GM12878 (cell line): ENCODE measurements at regions not wholly inside any gene's neighbourhood (a gene's known extent, or its start where the extent isn't known, plus 50 kb on each side); places are given as distances from the start of the nearest gene placed in this dataset.

Experiments
- ATAC-seq: fragments of 200-7000 bp; cut with Tn5 transposase; 3 replicates; pipeline ENCODE4 v1.9.1; 2020; ENCODE audit warnings: mild to moderate bottlenecking, moderate library complexity
- BruUV-seq: library from RNA; stranded (reverse); fragments of 400-500 nt; replicated peaks from 2 replicates; lab custom pipeline; 2021; lab: Mats Ljungman, UMichigan
- CTCF ChIA-PET: fragments of 300-600 bp; sonication (Branson Sonifier 250); formaldehyde crosslinking; extraction: SDS; loops from one replicate; lab custom pipeline; 2021; ENCODE audit warnings: inconsistent platforms; lab: Yijun Ruan, JAX
- POLR2A ChIA-PET: fragments of 350-600 bp; formaldehyde crosslinking; extraction: SDS; loops from one replicate; lab custom pipeline; 2021; ENCODE audit warnings: inconsistent platforms; lab: Charles Lee
- RAD21 ChIA-PET: fragments of 300-600 bp; sonication (Branson Sonifier 250); formaldehyde crosslinking; loops from one replicate; lab custom pipeline; 2023; ENCODE audit warnings: antibody characterized with exemption; ENCODE audit not compliant: unreplicated experiment; lab: Charles Lee
- SMC1A ChIA-PET: fragments of 300-600 bp; sonication (Branson Sonifier 250); formaldehyde crosslinking; loops from one replicate; lab custom pipeline; 2023; ENCODE audit not compliant: unreplicated experiment, uncharacterized antibody; lab: Charles Lee
- DNase-seq: peaks from one replicate; pipeline ENCODE4 v3.0.0-alpha.2; 2011; ENCODE audit warnings: low read depth, low spot score
- FAIRE-seq: peaks from 3 replicates; lab custom pipeline; 2011; peaks lifted over from hg19 to GRCh38; lab: Jason Lieb, UNC
- H2AFZ ChIP-seq: 2 replicates; pipeline ENCODE4 v1.6.0; 2011; ENCODE audit warnings: low read depth, low read length, control low read depth; ENCODE audit not compliant: control insufficient read depth
- H3K27ac ChIP-seq: 2 replicates; pipeline ENCODE4 v1.5.1; 2011; ENCODE audit warnings: control low read depth; ENCODE audit not compliant: control insufficient read depth, insufficient read depth
- H3K27me3 ChIP-seq, 2 experiments: replicated peaks in 1 of 2; 2 replicates each; pipeline versions ENCODE4 v1.6.0 to v1.6.1; 2011; ENCODE audit warnings: low read length in 1 of 2; ENCODE audit not compliant: control insufficient read depth in 2 of 2, insufficient read depth in 2 of 2
- H3K36me3 ChIP-seq, 2 experiments: 2 replicates each; pipeline ENCODE4 v1.5.1; 2011; ENCODE audit warnings: low read length in 1 of 2; ENCODE audit not compliant: control insufficient read depth in 2 of 2, insufficient read depth in 2 of 2
- H3K4me1 ChIP-seq: 2 replicates; pipeline ENCODE4 v1.6.1; 2011; ENCODE audit warnings: mild to moderate bottlenecking, low read length, moderate library complexity, mixed read lengths; ENCODE audit not compliant: control insufficient read depth, insufficient read depth
- H3K4me2 ChIP-seq: 2 replicates; pipeline ENCODE4 v1.6.0; 2011; ENCODE audit warnings: control low read depth; ENCODE audit not compliant: control insufficient read depth, insufficient read depth
- H3K4me3 ChIP-seq: fragments of 200-600 bp; sonication (generic); 2 replicates; pipeline ENCODE4 v1.5.1; 2016
- H3K79me2 ChIP-seq: 2 replicates; pipeline ENCODE4 v1.6.0; 2011; ENCODE audit warnings: low read length; ENCODE audit not compliant: control insufficient read depth, insufficient read depth
- H3K9ac ChIP-seq: 2 replicates; pipeline ENCODE4 v1.8.0; 2011; ENCODE audit warnings: low read length, control low read depth, mixed read lengths; ENCODE audit not compliant: control insufficient read depth, insufficient read depth
- H3K9me3 ChIP-seq: replicated peaks from 3 replicates; pipeline ENCODE4 v1.5.1; 2011; ENCODE audit warnings: mild to moderate bottlenecking, low read length; ENCODE audit not compliant: control insufficient read depth, insufficient read depth
- H4K20me1 ChIP-seq: 2 replicates; pipeline ENCODE4 v1.6.0; 2011; ENCODE audit not compliant: control insufficient read depth, insufficient read depth
- ASH2L ChIP-seq: fragments of 300-600, 200-600 bp; sonication (generic); IDR thresholded peaks from 2 replicates; pipeline ENCODE4 v1.6.1; 2017; ENCODE audit warnings: low read depth, mild to moderate bottlenecking, borderline replicate concordance
- BHLHE40 ChIP-seq, 2 experiments: fragments of 450-650 bp in 1 of 2; IDR thresholded peaks; 2 replicates each; pipeline ENCODE4 v1.6.1; 2011 to 2017; ENCODE audit warnings: low read depth in 2 of 2, borderline replicate concordance in 1 of 2, improper control_type of control experiment in 1 of 2, low read length in 1 of 2, mild to moderate bottlenecking in 1 of 2
- BMI1 ChIP-seq: fragments of 450-650 bp; IDR thresholded peaks from 2 replicates; pipeline ENCODE4 v1.6.1; 2016; ENCODE audit warnings: mild to moderate bottlenecking, moderate library complexity, borderline replicate concordance
- CBX3 ChIP-seq: fragments of 200-600 bp; sonication (generic); IDR thresholded peaks from 2 replicates; pipeline ENCODE4 v1.6.1; 2016; ENCODE audit warnings: low read depth, borderline replicate concordance
- NBN ChIP-seq: fragments of 450-650 bp; IDR thresholded peaks from 2 replicates; pipeline ENCODE4 v1.6.1; 2016
- NFYB ChIP-seq: IDR thresholded peaks from 2 replicates; pipeline ENCODE4 v1.6.1; 2011; ENCODE audit warnings: low read depth, mild to moderate bottlenecking, low read length, improper control_type of control experiment, moderate library complexity; ENCODE audit not compliant: insufficient read depth
- POLR2AphosphoS5 ChIP-seq: IDR thresholded peaks from 2 replicates; pipeline ENCODE4 v1.6.1; 2011; ENCODE audit warnings: mild to moderate bottlenecking, low read length, inconsistent platforms
- POU2F2 ChIP-seq: IDR thresholded peaks from 3 replicates; pipeline ENCODE4 v1.6.1; 2011; ENCODE audit warnings: low read depth, mild to moderate bottlenecking, low read length, borderline replicate concordance
- STAT1 ChIP-seq: fragments of 450-650 bp; conservative IDR thresholded peaks from 2 replicates; pipeline ENCODE4 v1.6.1; 2014; ENCODE audit warnings: antibody characterized with exemption, mild to moderate bottlenecking
- TCF12 ChIP-seq: IDR thresholded peaks from 2 replicates; pipeline ENCODE4 v1.6.1; 2011; ENCODE audit warnings: low read depth, mild to moderate bottlenecking, low read length
- TCF7 ChIP-seq: IDR thresholded peaks from 2 replicates; pipeline ENCODE4 v1.6.1; 2014; ENCODE audit warnings: antibody characterized with exemption, borderline replicate concordance
- WGBS: methylation state at CpG from one replicate; pipeline ENCODE4 v1.1.6; 2016; ENCODE audit warnings: low lambda C conversion rate; ENCODE audit not compliant: insufficient replicate concordance, insufficient coverage; ENCODE audit errors: missing lambda C conversion rate; 5-methylcytosine and 5-hydroxymethylcytosine counted together
- in situ Hi-C: fragments of 300-500 bp; cut with MboI; formaldehyde crosslinking; loops from 9 replicates; pipeline ENCODE4 v1.14.3; 2018; ENCODE audit warnings: mixed read lengths
- intact Hi-C: fragments of 100-400 bp; cut with micrococcal nuclease; formaldehyde crosslinking; loops from one replicate; pipeline ENCODE4 v1.14.2; 2022; ENCODE audit not compliant: unreplicated experiment
- TF ChIP-seq, protein P1 (sequence below), 3 experiments: IDR thresholded peaks in 2 of 3; conservative IDR thresholded peaks in 1 of 3; 2 replicates each; pipeline ENCODE4 v1.5.1; 2011; ENCODE audit warnings: low read depth in 3 of 3, low read length in 3 of 3, mild to moderate bottlenecking in 3 of 3, control low read depth in 2 of 3, moderate library complexity in 2 of 3, inconsistent platforms in 1 of 3, mixed read lengths in 1 of 3; ENCODE audit not compliant: control insufficient read depth in 2 of 3, insufficient read depth in 1 of 3; ENCODE audit errors: extremely low read depth in 1 of 3
- TF ChIP-seq, protein P2 (sequence below): fragments of 450-650 bp; IDR thresholded peaks from 2 replicates; pipeline ENCODE4 v1.6.1; 2016; ENCODE audit warnings: mild to moderate bottlenecking

DNA sequence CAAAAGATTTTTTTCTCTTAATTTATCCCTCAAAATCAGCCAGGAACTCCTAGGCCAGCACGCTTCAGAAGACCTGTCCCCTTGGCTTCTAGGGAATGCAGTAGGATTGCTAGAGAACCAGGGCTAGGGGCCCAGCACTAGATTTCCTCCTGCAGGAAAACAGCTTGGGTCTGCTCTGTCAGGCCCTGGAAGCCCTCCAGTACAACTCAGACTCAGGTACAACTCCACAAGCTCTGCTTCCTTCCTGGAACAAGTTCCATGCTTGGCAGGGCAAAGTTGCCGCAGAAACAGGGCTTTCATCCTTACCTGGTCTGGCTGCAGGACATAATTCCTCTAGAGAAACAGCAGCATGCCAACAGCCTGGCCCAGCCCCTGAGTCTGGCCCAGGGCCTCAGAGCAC is 96.1 kb upstream of the CTNNB1 start:
- H3K27me3 ChIP-seq = no peaks in the 10 kb centered on the region

More for the DNA sequence above, 96.1 kb upstream of the CTNNB1 start:
- in situ Hi-C loops (no loop called here), intact Hi-C loops (no loop called here)
- Histone ChIP-seq H4K20me1 (no peaks in the 10 kb centered on the region), H3K4me1 (no peaks in the 10 kb centered on the region), H3K4me2 (no peak overlapping the region), H3K4me3 (no peak overlapping the region), H3K9ac (no peak overlapping the region), H3K9me3 (no peaks in the 10 kb centered on the region), H3K79me2 (no peaks in the 10 kb centered on the region), H2AFZ (no peak overlapping the region), H3K36me3 (no peaks in the 10 kb centered on the region), H3K27ac (no peak overlapping the region)
- ATAC-seq (no peak), DNase-seq (no peak), FAIRE-seq (no peak)
- ChIA-PET RAD21 (no interaction called here), CTCF (no interaction called here), POLR2A (no interaction called here), SMC1A (no interaction called here)
- 63% methylated on average over 2 of the region's 2 CpGs for WGBS
- no TSS peak for BruUV-seq
- TF ChIP-seq POLR2AphosphoS5 (no peak), TCF7 (no peak), POU2F2 (no peak), NFYB (no peak), NBN (no peak), BMI1 (no peak), STAT1 (no peak), TCF12 (no peak), CBX3 (no peak), ASH2L (no peak), BHLHE40 (IDR thresholded peaks at IDR 0.05; ENCODE audit: borderline replicate concordance in 1 of 2, low read depth in 2 of 2, low read length in 1 of 2) (no peak)
- TF ChIP-seq, protein P1, sequence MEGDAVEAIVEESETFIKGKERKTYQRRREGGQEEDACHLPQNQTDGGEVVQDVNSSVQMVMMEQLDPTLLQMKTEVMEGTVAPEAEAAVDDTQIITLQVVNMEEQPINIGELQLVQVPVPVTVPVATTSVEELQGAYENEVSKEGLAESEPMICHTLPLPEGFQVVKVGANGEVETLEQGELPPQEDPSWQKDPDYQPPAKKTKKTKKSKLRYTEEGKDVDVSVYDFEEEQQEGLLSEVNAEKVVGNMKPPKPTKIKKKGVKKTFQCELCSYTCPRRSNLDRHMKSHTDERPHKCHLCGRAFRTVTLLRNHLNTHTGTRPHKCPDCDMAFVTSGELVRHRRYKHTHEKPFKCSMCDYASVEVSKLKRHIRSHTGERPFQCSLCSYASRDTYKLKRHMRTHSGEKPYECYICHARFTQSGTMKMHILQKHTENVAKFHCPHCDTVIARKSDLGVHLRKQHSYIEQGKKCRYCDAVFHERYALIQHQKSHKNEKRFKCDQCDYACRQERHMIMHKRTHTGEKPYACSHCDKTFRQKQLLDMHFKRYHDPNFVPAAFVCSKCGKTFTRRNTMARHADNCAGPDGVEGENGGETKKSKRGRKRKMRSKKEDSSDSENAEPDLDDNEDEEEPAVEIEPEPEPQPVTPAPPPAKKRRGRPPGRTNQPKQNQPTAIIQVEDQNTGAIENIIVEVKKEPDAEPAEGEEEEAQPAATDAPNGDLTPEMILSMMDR (IDR thresholded peaks at IDR 0.05 in 2 of 3, conservative IDR thresholded peaks at IDR 0.05 in 1 of 3; ENCODE audit: control insufficient read depth in 2 of 3, extremely low read depth in 1 of 3, insufficient read depth in 1 of 3, low read depth in 3 of 3, low read length in 3 of 3) = no peak
- TF ChIP-seq, protein P2, sequence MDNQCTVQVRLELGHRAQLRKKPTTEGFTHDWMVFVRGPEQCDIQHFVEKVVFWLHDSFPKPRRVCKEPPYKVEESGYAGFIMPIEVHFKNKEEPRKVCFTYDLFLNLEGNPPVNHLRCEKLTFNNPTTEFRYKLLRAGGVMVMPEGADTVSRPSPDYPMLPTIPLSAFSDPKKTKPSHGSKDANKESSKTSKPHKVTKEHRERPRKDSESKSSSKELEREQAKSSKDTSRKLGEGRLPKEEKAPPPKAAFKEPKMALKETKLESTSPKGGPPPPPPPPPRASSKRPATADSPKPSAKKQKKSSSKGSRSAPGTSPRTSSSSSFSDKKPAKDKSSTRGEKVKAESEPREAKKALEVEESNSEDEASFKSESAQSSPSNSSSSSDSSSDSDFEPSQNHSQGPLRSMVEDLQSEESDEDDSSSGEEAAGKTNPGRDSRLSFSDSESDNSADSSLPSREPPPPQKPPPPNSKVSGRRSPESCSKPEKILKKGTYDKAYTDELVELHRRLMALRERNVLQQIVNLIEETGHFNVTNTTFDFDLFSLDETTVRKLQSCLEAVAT = no peak
